ENCODE measurements at regions not wholly inside any gene's neighbourhood (a gene's known extent, or its start where the extent isn't known, plus 50 kb on each side); places are given as distances from the start of the nearest gene placed in this dataset.

GRCh38 chr5:116660929-116661328, 86.3 kb upstream of the SEMA6A start:
- TF ChIP-seq POLR2A (IDR thresholded peaks at IDR 0.05; ENCODE audit: low read length) (no peak), GATA1 (IDR thresholded peaks at IDR 0.05; ENCODE audit: low read depth, low read length) (no peak)
- no peak for DNase-seq

GRCh38 chr5:116658830-116659229, 84.2 kb upstream of the SEMA6A start:
- TF ChIP-seq POLR2A (IDR thresholded peaks at IDR 0.05; ENCODE audit: low read length) (no peak), GATA1 (IDR thresholded peaks at IDR 0.05; ENCODE audit: low read depth, low read length) (no peak)
- DNase-seq = no peak

GRCh38 chr5:116658141-116658540, 83.5 kb upstream of the SEMA6A start:
- no peak for DNase-seq
- no peak for TF ChIP-seq GATA1 (IDR thresholded peaks at IDR 0.05; ENCODE audit: low read depth, low read length)
- no peak for TF ChIP-seq POLR2A (IDR thresholded peaks at IDR 0.05; ENCODE audit: low read length)

GRCh38 chr5:116655431-116655830, 80.8 kb upstream of the SEMA6A start:
- TF ChIP-seq GATA1 (IDR thresholded peaks at IDR 0.05; ENCODE audit: low read depth, low read length) (no peak), POLR2A (IDR thresholded peaks at IDR 0.05; ENCODE audit: low read length) (no peak)
- no peak for DNase-seq

- no peak for TF ChIP-seq POLR2A (IDR thresholded peaks at IDR 0.05; ENCODE audit: low read length)
- no peak for TF ChIP-seq GATA1 (IDR thresholded peaks at IDR 0.05; ENCODE audit: low read depth, low read length)
- DNase-seq = no peak
Observed at GRCh38 chr5:116654925-116655324, 80.3 kb upstream of the SEMA6A start.

GRCh38 chr5:116652903-116653302, 78.3 kb upstream of the SEMA6A start:
- TF ChIP-seq GATA1 (IDR thresholded peaks at IDR 0.05; ENCODE audit: low read depth, low read length) (no peak), POLR2A (IDR thresholded peaks at IDR 0.05; ENCODE audit: low read length) (no peak)
- DNase-seq = no peak

GRCh38 chr5:116652196-116652729, 77.6 kb upstream of the SEMA6A start:
- no peak for TF ChIP-seq POLR2A (IDR thresholded peaks at IDR 0.05; ENCODE audit: low read length)
- no peak for TF ChIP-seq GATA1 (IDR thresholded peaks at IDR 0.05; ENCODE audit: low read depth, low read length)
- DNase-seq = no peak

GRCh38 chr5:116651653-116652052, 77.0 kb upstream of the SEMA6A start:
- TF ChIP-seq POLR2A (IDR thresholded peaks at IDR 0.05; ENCODE audit: low read length) (no peak), GATA1 (IDR thresholded peaks at IDR 0.05; ENCODE audit: low read depth, low read length) (no peak)
- no peak for DNase-seq

GRCh38 chr5:116650964-116651363, 76.3 kb upstream of the SEMA6A start:
- DNase-seq = no peak

GRCh38 chr5:116650544-116650943, 75.9 kb upstream of the SEMA6A start:
- no peak for DNase-seq
- TF ChIP-seq GATA1 (IDR thresholded peaks at IDR 0.05; ENCODE audit: low read depth, low read length) (no peak), POLR2A (IDR thresholded peaks at IDR 0.05; ENCODE audit: low read length) (no peak)

More at GRCh38 chr5:116650964-116651363, 76.3 kb upstream of the SEMA6A start:
- TF ChIP-seq GATA1 (IDR thresholded peaks at IDR 0.05; ENCODE audit: low read depth, low read length) = no peak

GRCh38 chr5:116646611-116647289, 72.1 kb upstream of the SEMA6A start:
- TF ChIP-seq GATA1 (IDR thresholded peaks at IDR 0.05; ENCODE audit: low read depth, low read length) (no peak), POLR2A (IDR thresholded peaks at IDR 0.05; ENCODE audit: low read length) (no peak)
- DNase-seq = no peak

GRCh38 chr5:116645627-116646026, 71.0 kb upstream of the SEMA6A start:
- no peak for TF ChIP-seq POLR2A (IDR thresholded peaks at IDR 0.05; ENCODE audit: low read length)
- no peak for TF ChIP-seq GATA1 (IDR thresholded peaks at IDR 0.05; ENCODE audit: low read depth, low read length)
- no peak for DNase-seq

- DNase-seq = no peak
- TF ChIP-seq GATA1 (IDR thresholded peaks at IDR 0.05; ENCODE audit: low read depth, low read length) (no peak), POLR2A (IDR thresholded peaks at IDR 0.05; ENCODE audit: low read length) (no peak)
Observed at GRCh38 chr5:116640236-116640635, 65.6 kb upstream of the SEMA6A start.

- TF ChIP-seq POLR2A (IDR thresholded peaks at IDR 0.05; ENCODE audit: low read length) (no peak), GATA1 (IDR thresholded peaks at IDR 0.05; ENCODE audit: low read depth, low read length) (no peak)
- no peak for DNase-seq
Observed at GRCh38 chr5:116637149-116637740, 62.6 kb upstream of the SEMA6A start.

GRCh38 chr5:116632890-116633289, 58.3 kb upstream of the SEMA6A start:
- TF ChIP-seq GATA1 (IDR thresholded peaks at IDR 0.05; ENCODE audit: low read depth, low read length) = no peak
- no peak for TF ChIP-seq POLR2A (IDR thresholded peaks at IDR 0.05; ENCODE audit: low read length)
- no peak for DNase-seq
